HG03378 (cell line): ENCODE measurements at regions not wholly inside any gene's neighbourhood (a gene's known extent, or its start where the extent isn't known, plus 50 kb on each side); places are given as distances from the start of the nearest gene placed in this dataset.
"Not testable (repeated sequence)": the region's sequence is repeated elsewhere in the genome, so short reads cannot be mapped to it uniquely, and the experiment has no call there.

Experiments used
- ATAC-seq: cut with Tn5 transposase; IDR thresholded peaks from one replicate; pipeline ENCODE4 v1.9.1; 2021; ENCODE audit warnings: mild to moderate bottlenecking, moderate library complexity; ENCODE audit not compliant: unreplicated experiment

DNA sequence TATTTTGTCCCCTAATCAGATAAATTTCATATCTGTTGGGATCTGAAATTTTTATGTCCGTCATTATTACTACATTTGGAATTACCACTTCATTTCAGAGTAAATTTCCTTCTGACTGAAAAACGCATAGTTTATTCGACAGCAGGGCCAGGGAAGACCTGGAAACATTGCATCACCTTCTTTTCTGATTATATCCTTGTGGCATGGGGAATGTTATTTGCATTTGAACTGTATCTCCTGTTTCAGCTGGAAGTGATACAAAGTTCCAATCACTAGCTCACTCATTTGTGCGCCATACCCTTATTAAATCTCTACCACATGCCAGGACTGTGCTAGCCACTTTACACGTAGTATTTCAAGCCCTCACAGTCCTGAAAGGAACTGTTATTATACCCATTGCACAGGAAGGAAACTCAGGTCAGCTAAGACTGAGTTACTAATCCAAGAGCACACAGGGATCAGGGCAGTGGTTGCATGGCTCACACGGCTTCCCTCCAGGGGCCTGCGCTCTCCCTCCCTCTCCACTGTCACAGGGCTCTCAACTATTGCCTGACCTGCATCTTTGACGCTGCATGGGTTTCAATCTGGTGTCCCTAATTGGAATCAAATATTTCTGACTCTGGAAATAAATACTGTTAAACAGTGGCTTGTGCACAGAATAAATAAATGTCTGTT, 84.4 kb upstream of the NANOS1 start:
- ATAC-seq: no peak

DNA sequence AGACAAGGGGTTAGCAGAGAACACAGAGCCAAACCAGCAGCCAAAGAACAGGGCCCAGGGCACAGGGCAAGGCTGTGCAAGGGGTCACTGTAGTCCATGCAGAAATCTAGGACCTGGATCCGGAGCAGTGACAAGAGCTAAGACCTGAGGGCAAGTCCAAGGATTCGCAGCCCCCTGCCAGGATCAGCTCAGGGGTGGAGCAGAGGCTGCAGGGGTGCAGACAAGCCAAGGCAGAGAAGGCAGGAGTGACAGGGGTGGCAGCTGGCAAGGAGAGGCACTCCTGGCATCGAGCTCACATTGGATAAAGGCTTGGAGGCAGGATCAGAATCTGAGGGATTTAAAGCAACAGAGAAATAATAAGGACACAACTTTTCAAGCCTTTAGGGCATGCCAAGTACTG, 80.7 kb upstream of the NANOS1 start:
- ATAC-seq: no peak

DNA sequence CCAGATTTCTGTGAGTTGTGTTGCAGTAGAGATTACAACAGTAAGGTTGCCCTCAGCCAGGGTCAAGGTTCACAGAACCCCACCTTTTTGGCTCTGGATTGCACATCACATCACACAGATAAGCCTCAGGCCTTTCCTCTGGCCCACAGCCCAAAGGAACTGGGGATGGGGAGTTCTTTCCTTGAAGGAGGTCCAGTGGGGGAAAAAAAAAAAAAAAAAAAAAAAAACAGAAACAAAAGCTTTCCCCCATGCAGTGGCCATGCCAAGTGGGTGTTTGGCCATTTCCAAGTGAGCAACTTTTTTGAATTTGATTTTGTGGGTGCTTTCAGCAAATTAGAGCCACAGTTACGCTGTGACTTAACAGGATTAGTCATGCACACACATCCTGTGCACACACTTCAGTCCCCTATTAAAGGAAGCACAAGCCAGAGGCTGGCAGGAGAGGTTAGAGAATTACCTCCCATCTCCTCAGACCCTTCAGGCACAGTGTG, 79.3 kb upstream of the NANOS1 start:
- ATAC-seq: no peak

DNA sequence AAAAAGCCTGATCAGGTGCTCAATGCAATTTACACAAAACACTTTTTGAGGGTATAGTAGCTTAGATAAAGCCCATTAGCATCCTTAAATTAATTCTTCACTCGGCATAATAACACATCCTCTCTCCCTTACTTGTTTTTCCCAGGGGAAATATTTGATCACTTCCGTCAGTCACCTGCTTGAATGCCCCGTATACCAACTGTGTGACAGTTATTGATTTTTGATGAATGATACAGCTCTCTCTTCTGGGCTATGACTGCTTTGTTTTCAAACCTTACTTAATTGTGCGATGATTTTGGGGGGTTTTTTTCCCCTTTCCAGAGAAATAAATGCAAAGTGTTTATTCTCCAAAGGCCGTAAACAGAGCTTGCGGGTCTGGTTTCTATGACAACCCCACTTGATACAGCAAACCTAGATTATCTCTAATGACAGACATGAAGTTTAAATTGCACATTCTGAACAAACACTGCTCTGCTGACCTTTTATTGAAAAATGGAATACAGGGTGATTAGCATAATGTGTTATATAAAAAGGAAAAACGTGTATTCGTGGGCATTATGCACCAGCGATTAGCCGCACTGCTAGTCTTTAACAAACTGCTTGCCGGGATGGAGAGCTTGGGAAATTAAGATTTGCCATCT, 78.4 kb upstream of the NANOS1 start:
- no peak for ATAC-seq

DNA sequence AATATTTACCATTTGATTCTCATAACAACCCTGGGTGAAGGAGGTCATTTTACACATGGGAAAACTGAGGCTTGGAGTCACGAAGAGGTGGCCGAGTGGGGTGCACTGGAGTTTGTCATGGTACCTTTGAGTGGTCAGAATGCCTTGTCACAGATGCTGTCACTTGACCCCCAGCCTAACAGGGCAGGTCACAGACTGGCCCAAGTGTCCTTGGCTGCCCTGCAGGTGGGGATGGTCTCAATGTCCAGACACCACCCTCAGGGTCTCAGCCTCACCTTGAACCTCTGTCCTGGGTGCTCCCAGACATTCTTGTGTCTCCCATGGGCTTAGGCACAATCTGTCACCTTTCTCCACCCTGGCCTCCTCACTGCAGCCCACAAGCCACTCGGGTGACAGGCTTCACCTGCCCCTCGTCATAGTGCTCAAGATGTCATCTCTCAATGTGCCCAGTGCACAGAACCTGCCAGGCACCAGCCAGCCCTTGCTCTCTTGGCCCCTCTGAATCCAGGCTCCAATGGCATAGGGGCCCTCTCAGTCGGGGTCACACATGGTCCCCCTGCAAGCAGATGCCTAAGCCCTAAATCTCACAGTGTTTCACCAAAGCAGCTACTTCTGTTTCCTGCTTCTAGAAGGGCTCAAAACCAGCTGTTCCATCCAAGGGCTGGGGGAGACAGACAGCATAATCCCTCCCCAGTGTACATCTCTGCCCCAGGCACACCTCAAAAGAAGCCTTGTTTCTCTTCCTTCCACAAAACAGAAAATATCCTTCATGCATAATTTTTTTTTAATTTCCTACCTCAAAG, 76.8 kb upstream of the NANOS1 start:
- no peak for ATAC-seq

DNA sequence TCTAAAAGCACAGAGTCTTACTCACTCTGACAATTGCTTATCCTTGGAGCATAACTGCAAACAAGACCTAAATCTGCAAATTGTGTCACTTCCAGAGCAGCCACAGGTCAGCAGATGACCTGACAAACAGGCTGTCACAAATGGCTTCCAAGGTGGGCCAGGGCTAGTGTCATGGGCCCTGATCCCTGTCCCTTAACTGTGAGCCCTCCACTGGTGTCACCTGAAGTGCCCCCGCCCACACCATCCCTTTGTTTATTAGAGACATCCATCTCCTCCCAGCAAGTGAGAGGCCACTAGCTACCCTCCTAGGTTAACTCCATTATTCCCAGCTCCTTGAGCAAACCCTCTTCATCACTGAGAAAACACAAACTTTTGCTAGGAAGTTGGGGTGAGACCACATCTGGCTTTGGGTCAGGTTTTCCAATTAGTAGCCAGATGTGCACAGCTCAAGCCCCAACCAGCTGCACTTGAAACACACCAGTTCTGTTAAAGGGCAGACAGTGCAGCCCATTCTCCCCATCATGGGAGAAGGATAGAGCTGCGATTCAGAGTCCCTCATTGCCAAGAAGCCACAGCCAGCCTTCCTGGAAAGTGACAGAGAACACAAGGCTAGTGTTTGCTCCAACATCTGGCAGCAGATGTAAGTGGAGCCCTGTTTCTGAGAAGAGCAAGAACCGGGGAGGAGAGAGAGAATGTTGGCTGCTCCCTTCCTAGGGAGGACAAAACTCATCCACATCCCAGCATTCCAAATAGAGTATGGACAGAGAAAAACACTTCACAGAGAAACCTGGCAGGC, 75.7 kb upstream of the NANOS1 start:
- ATAC-seq: no peak

DNA sequence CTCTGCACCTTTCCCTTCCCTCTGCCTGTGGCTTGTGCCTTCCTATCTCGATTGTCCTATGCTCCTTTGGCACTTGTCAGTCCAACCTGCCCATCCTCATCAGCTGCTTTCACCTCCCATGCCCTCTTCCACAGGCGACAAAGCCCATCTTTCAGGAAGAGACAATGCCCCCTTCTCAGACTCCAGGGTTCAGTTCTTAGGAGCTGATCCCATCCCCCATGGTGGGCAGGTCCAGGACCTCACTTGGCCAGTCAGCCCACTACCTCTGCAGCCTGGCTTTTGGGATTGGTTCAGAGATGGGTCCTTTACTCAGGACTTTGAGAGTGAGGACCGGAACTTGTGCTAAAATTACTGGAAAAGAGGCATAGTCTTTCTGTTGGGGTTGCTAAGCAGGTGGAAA, 74.0 kb upstream of the NANOS1 start:
- ATAC-seq: no peak

DNA sequence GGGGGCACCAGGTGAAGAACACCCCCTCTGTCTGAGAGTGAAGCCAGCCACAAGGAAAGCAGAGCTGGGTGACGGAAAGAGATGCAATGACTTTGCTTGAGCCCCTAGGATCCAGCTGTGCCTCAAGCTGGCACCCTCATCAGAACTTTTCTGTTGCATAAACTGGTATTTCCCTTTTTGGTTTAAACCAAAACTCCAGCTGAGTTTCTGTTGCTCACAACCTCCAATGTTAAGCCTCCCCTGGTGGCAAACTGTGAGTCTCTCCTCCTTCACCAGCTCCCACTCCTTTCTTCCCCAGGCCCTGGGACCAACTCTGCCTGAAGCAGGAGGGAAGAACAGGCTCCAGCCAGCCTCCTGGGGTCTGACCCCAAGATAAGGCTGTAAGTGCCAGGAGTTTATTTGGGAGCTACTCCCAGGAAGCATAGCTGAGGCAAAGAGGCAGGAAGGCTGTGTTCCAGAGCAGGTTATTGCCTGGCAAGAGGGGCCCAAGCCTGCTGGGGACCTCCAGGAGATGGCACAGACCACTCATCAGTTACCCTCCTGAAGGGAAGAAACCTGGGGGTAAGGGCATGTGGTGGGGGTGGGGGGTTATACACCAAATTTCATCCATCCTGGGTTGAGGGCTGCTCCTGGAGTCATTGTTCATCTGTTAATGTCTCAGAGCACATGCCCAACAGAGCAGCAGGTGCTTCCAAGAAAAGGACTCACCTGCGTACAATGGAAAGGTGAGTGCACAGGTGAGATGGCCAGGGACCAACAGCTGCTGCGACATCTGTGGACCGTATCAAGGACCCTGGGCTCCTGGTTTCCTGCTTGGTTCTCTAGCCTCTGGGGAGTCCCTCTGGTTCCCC, 73.3 kb upstream of the NANOS1 start:
- no peak for ATAC-seq

DNA sequence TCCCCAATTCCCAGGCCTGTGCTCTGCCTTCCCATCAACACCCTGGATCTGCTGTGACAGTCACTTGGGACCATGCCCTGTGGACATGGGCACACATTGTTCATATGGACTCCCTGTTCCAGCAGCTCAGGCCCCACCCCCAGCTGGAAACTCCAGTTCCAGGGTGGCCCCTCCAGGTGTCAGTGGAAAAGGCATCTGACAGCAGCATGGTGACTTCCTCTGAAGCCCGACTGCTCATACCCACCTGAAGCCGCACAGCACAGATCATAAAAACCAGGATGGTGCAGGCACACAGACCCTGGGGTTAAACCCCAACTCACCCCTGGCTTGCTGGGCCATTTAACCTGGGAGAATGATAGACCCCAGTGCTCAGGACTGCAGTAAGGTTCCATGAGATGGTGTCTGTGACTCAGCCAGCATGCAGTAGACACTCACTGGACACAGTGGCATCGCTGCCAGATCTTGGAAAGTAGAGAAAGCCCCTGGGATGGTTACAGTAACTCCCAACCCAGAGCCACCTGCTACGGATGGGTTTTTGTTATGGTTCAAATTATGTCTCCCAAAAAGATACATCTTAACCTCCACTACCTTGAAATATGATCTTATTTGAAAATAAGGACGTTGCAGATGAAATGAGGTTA, 72.6 kb upstream of the NANOS1 start:
- ATAC-seq: no peak

DNA sequence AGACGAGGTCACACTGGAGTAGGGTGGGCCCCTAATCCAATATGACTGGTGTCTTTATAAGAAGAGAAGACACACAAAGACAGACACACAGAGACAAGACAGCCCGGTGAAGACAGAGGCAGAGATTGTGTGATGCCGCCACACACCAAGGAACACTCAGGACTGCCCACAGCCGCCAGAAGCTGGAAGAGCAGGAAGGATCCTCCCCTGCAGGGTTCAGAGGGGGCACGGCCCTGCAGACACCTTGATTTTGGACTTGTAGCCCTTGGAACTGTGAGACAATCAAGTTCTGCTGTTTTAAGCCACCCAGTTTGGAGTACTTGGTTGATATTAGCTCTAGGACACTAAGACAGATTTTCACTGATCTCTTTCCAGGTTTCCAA, 72.1 kb upstream of the NANOS1 start:
- ATAC-seq: no peak

DNA sequence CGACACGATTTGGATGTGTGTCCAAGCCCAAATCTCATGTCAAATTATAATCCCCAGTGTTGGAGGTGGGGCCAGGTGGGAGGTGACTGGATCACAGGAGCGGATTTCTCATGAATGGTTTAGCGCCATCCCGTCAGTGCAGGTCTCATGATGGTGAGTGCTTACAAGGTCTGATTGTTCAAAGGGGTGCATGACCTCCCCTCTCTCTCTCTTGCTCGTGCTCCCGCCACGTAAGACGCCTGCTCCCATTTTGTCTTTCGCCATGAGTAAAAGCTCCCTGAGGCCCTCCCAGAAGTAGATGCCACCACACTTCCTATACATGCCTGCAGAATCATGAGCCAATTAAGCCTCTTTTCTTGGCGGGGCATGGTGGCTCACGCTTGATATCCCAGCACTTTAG, 71.5 kb upstream of the NANOS1 start:
- ATAC-seq: no peak

DNA sequence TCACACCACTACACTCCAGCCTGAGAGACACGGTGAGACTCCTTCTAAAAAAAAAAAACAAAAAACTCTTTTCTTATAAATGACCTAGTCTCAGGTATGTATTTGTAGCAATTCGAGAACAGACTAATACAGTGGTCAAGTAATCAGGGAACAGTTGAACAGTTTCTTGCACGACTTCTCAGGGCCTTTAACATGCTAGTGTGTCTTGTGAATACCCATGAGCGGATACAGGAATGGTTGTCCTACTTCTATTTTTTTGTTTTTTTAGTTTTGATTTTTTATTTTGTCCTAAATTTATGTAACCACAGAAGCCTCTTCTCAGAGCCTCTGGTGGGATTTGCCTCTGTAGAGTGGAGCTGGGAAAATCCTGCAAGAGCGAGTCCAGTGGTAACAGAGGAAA, 71.0 kb upstream of the NANOS1 start:
- no peak for ATAC-seq

DNA sequence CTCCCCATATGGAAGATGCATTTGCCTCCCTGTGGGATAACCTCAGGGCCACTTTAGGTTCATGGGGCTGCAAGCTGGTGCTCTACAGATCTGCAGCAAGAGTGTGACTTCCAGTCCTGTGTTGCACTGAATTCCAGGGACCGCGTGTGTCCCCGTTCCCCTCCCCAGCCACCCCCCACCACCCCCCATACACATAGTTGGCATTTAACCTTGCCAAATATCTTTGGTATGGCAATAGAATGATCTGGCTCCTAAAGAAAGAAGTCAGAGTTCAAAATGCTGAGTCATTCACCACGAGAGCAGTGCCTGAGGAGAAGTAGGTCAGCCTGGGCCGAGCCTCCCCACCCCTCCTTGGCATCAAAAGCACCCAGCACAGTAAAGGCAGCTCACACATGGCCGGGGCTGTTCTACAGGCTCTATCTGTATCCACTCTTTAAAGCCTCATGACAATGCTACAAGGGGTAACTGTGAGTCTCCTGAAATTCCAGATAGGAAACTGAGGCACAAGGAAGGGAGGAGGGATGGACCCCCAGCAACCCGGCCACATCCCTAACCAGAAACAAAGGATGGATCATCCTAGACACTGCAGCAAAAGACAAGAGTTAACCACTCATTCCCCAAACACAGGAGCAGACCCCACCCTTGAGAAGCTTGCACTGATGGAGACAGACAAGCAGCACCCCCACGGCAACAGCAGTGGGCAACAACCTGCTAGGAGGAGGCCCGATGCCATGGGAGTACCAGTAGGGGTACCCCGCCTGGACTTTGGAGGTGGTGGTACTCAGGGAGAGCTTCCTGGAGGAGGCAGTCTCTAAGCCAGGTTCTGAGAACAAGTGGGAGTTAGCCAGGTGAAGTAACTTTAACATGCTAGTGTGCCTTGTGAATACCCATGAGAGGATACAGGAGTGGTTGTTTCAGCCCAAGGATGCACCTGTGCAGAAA, 70.3 kb upstream of the NANOS1 start:
- ATAC-seq: no peak

DNA sequence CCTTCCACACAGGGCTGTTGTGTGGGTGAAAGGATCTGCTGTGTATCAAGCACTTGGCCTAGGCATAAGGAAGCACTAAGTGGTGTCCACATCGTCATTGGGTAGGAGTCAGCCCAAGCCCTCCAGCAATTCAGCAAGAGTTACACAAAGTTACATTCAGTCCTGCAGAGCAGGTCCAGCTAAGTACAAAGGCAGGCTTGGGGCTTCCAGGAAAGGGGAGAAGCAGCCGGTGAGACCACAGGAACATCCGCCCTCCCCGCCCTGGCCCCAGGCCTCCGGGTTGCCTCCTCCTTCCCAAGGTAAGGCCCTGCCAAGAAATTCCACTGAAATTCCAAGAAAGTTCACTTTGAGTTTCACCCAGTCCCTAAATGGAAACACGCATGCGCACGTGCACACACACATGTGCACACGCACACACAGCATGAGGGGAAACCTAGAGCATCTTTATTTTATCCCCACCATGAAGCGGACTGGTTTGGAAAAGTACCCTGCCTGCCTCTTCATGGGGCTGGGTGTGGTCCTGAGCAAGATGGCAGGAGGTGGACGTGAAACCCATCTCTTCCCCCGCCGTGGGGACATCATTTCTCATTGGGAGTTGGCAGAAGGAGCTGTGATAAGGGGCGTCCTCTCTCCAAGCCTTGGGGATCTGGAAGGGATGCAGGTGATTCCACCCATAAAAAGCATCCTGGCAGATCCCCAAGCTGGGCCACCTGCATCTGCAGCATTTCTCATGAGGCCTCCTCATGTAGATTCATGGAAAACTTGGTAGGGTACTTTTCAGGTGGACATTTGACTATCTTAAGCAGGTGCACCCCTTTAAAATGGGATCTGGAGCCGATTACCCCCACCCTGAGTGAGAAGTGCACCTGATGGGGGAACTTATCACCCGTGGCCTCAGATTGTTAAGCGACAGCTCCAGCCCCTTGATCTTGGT, 69.1 kb upstream of the NANOS1 start:
- ATAC-seq: no peak

DNA sequence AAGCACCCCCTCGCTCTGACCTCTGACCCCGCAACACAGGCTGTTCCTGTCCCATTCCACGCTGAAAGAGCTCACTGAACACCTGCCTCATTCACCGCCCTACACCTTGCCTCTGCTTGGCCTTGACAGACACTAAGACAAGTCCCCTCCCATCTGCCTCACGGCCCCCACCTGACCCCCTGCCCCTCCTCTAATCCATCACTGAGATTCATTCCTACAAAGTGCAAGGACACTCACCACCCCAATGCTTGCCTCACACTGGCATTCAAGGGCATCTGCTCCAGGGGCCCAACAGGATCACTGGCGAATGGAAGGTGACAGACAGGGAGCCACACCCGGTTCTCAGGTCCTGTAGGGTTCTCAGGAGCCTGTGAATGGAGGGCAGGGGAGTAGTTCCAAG, 68.1 kb upstream of the NANOS1 start:
- no peak for ATAC-seq

DNA sequence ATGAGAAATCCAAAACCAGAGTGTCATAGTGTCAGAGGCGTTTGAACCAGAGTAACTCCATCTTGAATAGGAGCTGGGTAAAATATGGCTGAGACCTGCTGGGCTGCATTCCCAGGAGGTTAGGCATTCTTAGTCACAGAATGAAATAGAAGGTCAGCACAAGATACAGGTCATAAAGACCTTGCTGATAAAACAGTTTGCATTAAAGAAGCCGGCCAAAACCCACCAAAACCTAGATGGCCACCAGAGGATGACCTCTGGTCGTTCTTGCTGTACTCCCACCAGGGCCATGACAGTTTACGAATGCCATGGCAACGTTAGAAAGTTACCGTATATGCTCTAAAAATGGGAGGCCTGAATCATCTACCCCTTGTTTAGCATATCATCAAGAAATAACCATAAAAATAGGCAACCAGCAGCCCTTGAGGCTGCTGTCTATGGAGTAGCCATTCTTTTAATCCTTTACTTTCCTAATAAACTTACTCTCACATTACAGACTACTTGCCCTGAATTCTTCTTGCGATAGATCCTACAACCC, 67.1 kb upstream of the NANOS1 start:
- not testable (repeated sequence) for ATAC-seq

DNA sequence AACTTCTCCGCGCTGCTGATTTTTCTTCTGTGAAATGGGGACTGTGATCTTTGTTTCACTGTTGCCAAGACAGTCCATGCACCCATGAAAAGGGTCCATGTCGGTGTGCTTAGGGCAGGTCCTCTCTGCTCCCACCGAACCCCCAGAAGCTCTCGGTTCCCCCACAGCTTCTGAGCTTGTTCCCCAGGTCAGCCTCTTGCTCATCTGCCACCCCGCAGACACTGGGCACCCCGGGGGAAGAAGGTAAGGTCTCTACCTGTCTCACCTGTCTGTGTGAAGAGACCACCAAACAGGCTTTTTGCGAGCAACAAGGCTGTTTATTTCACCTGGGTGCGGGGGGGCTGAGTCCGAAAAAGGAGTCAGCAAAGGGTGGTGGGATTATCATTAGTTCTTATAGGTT, 66.2 kb upstream of the NANOS1 start:
- ATAC-seq: no peak
